HG02763 (cell line): ENCODE measurements at regions not wholly inside any gene's neighbourhood (a gene's known extent, or its start where the extent isn't known, plus 50 kb on each side); places are given as distances from the start of the nearest gene placed in this dataset.
"Not testable (repeated sequence)": the region's sequence is repeated elsewhere in the genome, so short reads cannot be mapped to it uniquely, and the experiment has no call there.

Experiments
- ATAC-seq: cut with Tn5 transposase; IDR thresholded peaks from one replicate; pipeline ENCODE4 v1.9.1; 2021; ENCODE audit warnings: mild to moderate bottlenecking, moderate library complexity; ENCODE audit not compliant: unreplicated experiment

GRCh38 chr10:133689897-133690296 lies 63.3 kb upstream of the FRG2B start:
- not testable (repeated sequence) for ATAC-seq

- peak; percentile 26 for ATAC-seq
Observed at GRCh38 chr10:133688441-133688912, 61.9 kb upstream of the FRG2B start.

- peak; percentile 52 for ATAC-seq
Observed at GRCh38 chr10:133687689-133688440, 61.3 kb upstream of the FRG2B start.

GRCh38 chr10:133686992-133687391 lies 60.4 kb upstream of the FRG2B start:
- not testable (repeated sequence) for ATAC-seq
